Endothelial cell of umbilical vein (primary cell): ENCODE measurements at regions not wholly inside any gene's neighbourhood (a gene's known extent, or its start where the extent isn't known, plus 50 kb on each side); places are given as distances from the start of the nearest gene placed in this dataset.

Source experiments
- BruUV-seq: library from RNA; stranded (reverse); fragments of 400-500 nt; replicated peaks from 2 replicates; lab custom pipeline; 2021; lab: Mats Ljungman, UMichigan
- CTCF ChIA-PET: fragments of 300-600, 350-600 bp; sonication (Branson Sonifier 250); formaldehyde crosslinking; loops from one replicate; lab custom pipeline; 2021; ENCODE audit warnings: antibody characterized with exemption, inconsistent platforms; lab: Charles Lee
- POLR2A ChIA-PET: fragments of 300-600, 350-600 bp; sonication (Branson Sonifier 250); formaldehyde crosslinking; loops from one replicate; lab custom pipeline; 2021; ENCODE audit warnings: antibody characterized with exemption, inconsistent platforms; lab: Charles Lee
- DNase-seq: peaks from one replicate; pipeline ENCODE4 v3.0.0-alpha.2; 2011; ENCODE audit warnings: low read depth, low spot score
- FAIRE-seq: peaks from 2 replicates; lab custom pipeline; 2011; peaks lifted over from hg19 to GRCh38; lab: Jason Lieb, UNC
- H2AFZ ChIP-seq: 2 replicates; pipeline ENCODE4 v1.6.0; 2012; ENCODE audit warnings: low read depth, low read length, control low read depth, inconsistent platforms
- H3K27ac ChIP-seq: 2 replicates; pipeline ENCODE4 v1.5.1; 2011; ENCODE audit warnings: low read depth, mild to moderate bottlenecking, control low read depth, low read length, moderate library complexity; ENCODE audit not compliant: insufficient read depth
- H3K27me3 ChIP-seq, 2 experiments: 2 replicates each; pipeline versions ENCODE4 v1.6.0 to v1.6.1; 2011; ENCODE audit warnings: low read length in 2 of 2, mixed read lengths in 1 of 2; ENCODE audit not compliant: control insufficient read depth in 2 of 2, insufficient read depth in 2 of 2
- H3K36me3 ChIP-seq, 2 experiments: 2 replicates in 1 of 2; 3 replicates in 1 of 2; pipeline ENCODE4 v1.5.1; 2011; ENCODE audit warnings: low read length in 2 of 2, mild to moderate bottlenecking in 1 of 2, moderate library complexity in 1 of 2; ENCODE audit not compliant: control insufficient read depth in 2 of 2, insufficient read depth in 2 of 2; ENCODE audit errors: extremely low read depth in 1 of 2
- H3K4me1 ChIP-seq: 3 replicates; pipeline ENCODE4 v1.5.1; 2011; ENCODE audit warnings: mild to moderate bottlenecking, low read length; ENCODE audit not compliant: control insufficient read depth, insufficient read depth; ENCODE audit errors: extremely low read depth
- H3K4me2 ChIP-seq: 2 replicates; pipeline ENCODE4 v1.6.1; 2011; ENCODE audit warnings: low read length, control low read depth, mixed read lengths; ENCODE audit not compliant: insufficient read depth
- H3K4me3 ChIP-seq, 3 experiments: fragments of 200-600 bp in 1 of 3; sonication (generic), shearing (Covaris generic) in 1 of 3; replicated peaks in 1 of 3; 2 replicates each; pipeline ENCODE4 v1.5.1; 2011 to 2016; ENCODE audit warnings: control low read depth in 3 of 3, low read length in 3 of 3, mild to moderate bottlenecking in 2 of 3, inconsistent platforms in 1 of 3, low read depth in 1 of 3, moderate library complexity in 1 of 3; ENCODE audit not compliant: insufficient read depth in 1 of 3
- H3K79me2 ChIP-seq: 2 replicates; pipeline ENCODE4 v1.6.0; 2012; ENCODE audit warnings: low read length, inconsistent platforms; ENCODE audit not compliant: control insufficient read depth, insufficient read depth
- H3K9ac ChIP-seq: replicated peaks from 2 replicates; pipeline ENCODE3; 2011; ENCODE audit warnings: low read length, control low read depth; ENCODE audit not compliant: insufficient read depth; ENCODE audit errors: extremely low read depth
- H3K9me1 ChIP-seq: replicated peaks from 3 replicates; pipeline ENCODE4 v1.6.0; 2011; ENCODE audit warnings: mild to moderate bottlenecking, low read length; ENCODE audit not compliant: control insufficient read depth, insufficient read depth; ENCODE audit errors: extremely low read depth
- H3K9me3 ChIP-seq: replicated peaks from 2 replicates; pipeline ENCODE4 v1.5.1; 2012; ENCODE audit warnings: low read length, inconsistent platforms; ENCODE audit not compliant: control insufficient read depth, insufficient read depth
- H4K20me1 ChIP-seq: replicated peaks from 2 replicates; pipeline ENCODE3; 2011; ENCODE audit warnings: mild to moderate bottlenecking, low read length; ENCODE audit not compliant: control insufficient read depth, insufficient read depth; ENCODE audit errors: extremely low read depth
- CTCF ChIP-seq, 2 donors: IDR thresholded peaks; 1 replicate in 1 of 2; 2 replicates in 1 of 2; pipeline ENCODE4 v1.5.1; 2011; ENCODE audit warnings: low read length in 2 of 2, mild to moderate bottlenecking in 2 of 2, moderate library complexity in 2 of 2, control low read depth in 1 of 2, inconsistent platforms in 1 of 2, low read depth in 1 of 2; ENCODE audit not compliant: insufficient read depth in 1 of 2; ENCODE audit errors: extremely low read depth in 1 of 2
- EZH2 ChIP-seq: IDR thresholded peaks from 2 replicates; pipeline ENCODE4 v1.6.1; 2012; ENCODE audit warnings: borderline replicate concordance, low read depth, mild to moderate bottlenecking, moderate library complexity, low read length, inconsistent platforms; ENCODE audit not compliant: severe bottlenecking
- FOS ChIP-seq: IDR thresholded peaks from 2 replicates; pipeline ENCODE4 v1.6.1; 2011; ENCODE audit warnings: mild to moderate bottlenecking, low read length, moderate library complexity, borderline replicate concordance; ENCODE audit not compliant: insufficient read depth
- GATA2 ChIP-seq: IDR thresholded peaks from 2 replicates; pipeline ENCODE4 v1.7.0; 2011; ENCODE audit warnings: low read depth, mild to moderate bottlenecking, moderate library complexity, mixed read lengths, low read length; ENCODE audit not compliant: insufficient read length, insufficient read depth
- JUN ChIP-seq: IDR thresholded peaks from 2 replicates; pipeline ENCODE4 v1.6.1; 2011; ENCODE audit warnings: borderline replicate concordance, low read depth; ENCODE audit not compliant: insufficient read length, insufficient read depth
- MAX ChIP-seq: IDR thresholded peaks from 2 replicates; pipeline ENCODE4 v1.6.1; 2011; ENCODE audit not compliant: insufficient read depth, insufficient read length
- MYC ChIP-seq: IDR thresholded peaks from one replicate; pipeline ENCODE4 v1.6.1; 2011; ENCODE audit warnings: mild to moderate bottlenecking, low read depth, low read length
- POLR2A ChIP-seq: IDR thresholded peaks from 2 replicates; pipeline ENCODE4 v1.6.1; 2012; ENCODE audit warnings: low read depth, mild to moderate bottlenecking, control low read depth, low read length
- POLR2AphosphoS5 ChIP-seq: IDR thresholded peaks from 2 replicates; pipeline ENCODE4 v1.6.1; 2012; ENCODE audit warnings: low read depth, mild to moderate bottlenecking, control low read depth, low read length, moderate library complexity; ENCODE audit not compliant: insufficient read depth
- dilution Hi-C: fragments of 300-500 bp; cut with MboI; formaldehyde crosslinking; loops from one replicate; pipeline ENCODE4 v1.15.0; 2019; ENCODE audit warnings: low sequenced_read_pairs; ENCODE audit not compliant: extremely low pct_ligation_motif_present
- intact Hi-C: fragments of 100-400 bp; cut with micrococcal nuclease; formaldehyde crosslinking; loops from one replicate; pipeline ENCODE4 v1.10.0; 2022

GRCh38 chr4:159435561-159436023 lies 332.7 kb downstream of the RAPGEF2 start:
- Histone ChIP-seq H3K4me1 (peaks cover 18% of the 10 kb centered on the region), H3K27ac (peak overlapping the region; percentile 59), H3K9ac (no peak overlapping the region), H3K4me3 (no peak overlapping the region), H3K9me3 (no peaks in the 10 kb centered on the region), H3K79me2 (no peaks in the 10 kb centered on the region), H3K9me1 (no peaks in the 10 kb centered on the region), H4K20me1 (no peaks in the 10 kb centered on the region), H2AFZ (peak overlapping the region; percentile 87), H3K36me3 (no peaks in the 10 kb centered on the region), H3K4me2 (peak overlapping the region; percentile 52), H3K27me3 (no peaks in the 10 kb centered on the region)
- peak; percentile 70 for DNase-seq
- FAIRE-seq = peak; percentile 56
- BruUV-seq = no TSS peak
- peak; percentile 53 for TF ChIP-seq POLR2AphosphoS5
- TF ChIP-seq POLR2A = no peak
- TF ChIP-seq EZH2 = no peak
- peak; percentile 72 for TF ChIP-seq GATA2
- no peak for TF ChIP-seq MAX
- no peak for TF ChIP-seq CTCF (IDR thresholded peaks at IDR 0.05; ENCODE audit: extremely low read depth in 1 of 2, insufficient read depth in 1 of 2, low read depth in 1 of 2, low read length in 2 of 2)
- TF ChIP-seq MYC = no peak
- no peak for TF ChIP-seq JUN
- peak; percentile 20 for TF ChIP-seq FOS
- dilution Hi-C loops (no loop called here), intact Hi-C loops (loop anchor here (2.0 to 5.0 kb wide), 2 partner anchors 45 to 208 kb away; no protein-coding TSS in a partner anchor)
- ChIA-PET CTCF (no interaction called here), POLR2A (no interaction called here)
